GM12873 (cell line): ENCODE measurements at regions not wholly inside any gene's neighbourhood (a gene's known extent, or its start where the extent isn't known, plus 50 kb on each side); places are given as distances from the start of the nearest gene placed in this dataset.

Experiments
- TF ChIP-seq, protein P1 (sequence below): IDR thresholded peaks from 2 replicates; pipeline ENCODE4 v1.5.1; 2012; ENCODE audit warnings: low read depth, mild to moderate bottlenecking, moderate library complexity, low read length, control low read depth; ENCODE audit not compliant: insufficient read depth; ENCODE audit errors: missing control alignments

- TF ChIP-seq, protein P1, sequence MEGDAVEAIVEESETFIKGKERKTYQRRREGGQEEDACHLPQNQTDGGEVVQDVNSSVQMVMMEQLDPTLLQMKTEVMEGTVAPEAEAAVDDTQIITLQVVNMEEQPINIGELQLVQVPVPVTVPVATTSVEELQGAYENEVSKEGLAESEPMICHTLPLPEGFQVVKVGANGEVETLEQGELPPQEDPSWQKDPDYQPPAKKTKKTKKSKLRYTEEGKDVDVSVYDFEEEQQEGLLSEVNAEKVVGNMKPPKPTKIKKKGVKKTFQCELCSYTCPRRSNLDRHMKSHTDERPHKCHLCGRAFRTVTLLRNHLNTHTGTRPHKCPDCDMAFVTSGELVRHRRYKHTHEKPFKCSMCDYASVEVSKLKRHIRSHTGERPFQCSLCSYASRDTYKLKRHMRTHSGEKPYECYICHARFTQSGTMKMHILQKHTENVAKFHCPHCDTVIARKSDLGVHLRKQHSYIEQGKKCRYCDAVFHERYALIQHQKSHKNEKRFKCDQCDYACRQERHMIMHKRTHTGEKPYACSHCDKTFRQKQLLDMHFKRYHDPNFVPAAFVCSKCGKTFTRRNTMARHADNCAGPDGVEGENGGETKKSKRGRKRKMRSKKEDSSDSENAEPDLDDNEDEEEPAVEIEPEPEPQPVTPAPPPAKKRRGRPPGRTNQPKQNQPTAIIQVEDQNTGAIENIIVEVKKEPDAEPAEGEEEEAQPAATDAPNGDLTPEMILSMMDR: no peak
Measured at GRCh38 chr12:127936463-127936862, 330.5 kb upstream of the TMEM132C start.

GRCh38 chr12:127941332-127941731 is 325.6 kb upstream of the TMEM132C start:
- TF ChIP-seq, protein P1: no peak

GRCh38 chr12:127942981-127943380 is 324.0 kb upstream of the TMEM132C start:
- TF ChIP-seq, protein P1: no peak

DNA sequence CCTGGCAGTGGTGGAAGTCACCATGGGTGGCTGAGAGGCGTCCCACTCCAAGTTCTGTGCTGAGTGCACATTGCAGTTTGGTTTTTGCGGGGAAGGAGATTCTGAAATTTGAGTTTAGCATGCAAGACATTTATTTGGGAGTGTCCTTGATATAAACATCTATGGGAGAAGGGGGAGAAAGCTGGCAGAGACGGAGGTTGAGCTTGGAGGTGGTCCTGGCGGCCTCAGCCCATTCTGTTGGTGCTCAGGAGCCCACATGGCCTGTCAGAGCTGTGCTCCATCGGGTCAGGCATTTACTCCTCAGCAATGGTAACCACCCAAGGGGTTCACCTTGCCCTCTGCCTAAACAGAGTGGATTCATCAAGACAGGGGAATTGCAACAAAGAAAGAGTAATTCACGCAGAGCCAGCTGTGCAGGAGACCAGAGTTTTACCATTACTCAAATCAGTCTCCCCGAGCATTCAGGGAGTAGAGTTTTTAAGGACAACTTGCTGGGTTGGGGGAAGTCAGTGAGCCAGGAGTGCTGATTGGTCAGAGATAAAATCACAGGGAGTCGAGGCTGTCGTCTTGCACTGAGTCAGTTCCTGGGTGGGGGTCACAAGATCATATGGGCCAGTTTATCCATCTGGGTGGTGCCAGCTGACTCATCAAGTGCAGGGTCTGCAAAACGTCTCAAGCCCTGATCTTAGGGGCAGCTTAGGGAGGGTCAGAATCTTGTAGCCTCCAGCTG is 323.3 kb upstream of the TMEM132C start:
- TF ChIP-seq, protein P1: no peak

DNA sequence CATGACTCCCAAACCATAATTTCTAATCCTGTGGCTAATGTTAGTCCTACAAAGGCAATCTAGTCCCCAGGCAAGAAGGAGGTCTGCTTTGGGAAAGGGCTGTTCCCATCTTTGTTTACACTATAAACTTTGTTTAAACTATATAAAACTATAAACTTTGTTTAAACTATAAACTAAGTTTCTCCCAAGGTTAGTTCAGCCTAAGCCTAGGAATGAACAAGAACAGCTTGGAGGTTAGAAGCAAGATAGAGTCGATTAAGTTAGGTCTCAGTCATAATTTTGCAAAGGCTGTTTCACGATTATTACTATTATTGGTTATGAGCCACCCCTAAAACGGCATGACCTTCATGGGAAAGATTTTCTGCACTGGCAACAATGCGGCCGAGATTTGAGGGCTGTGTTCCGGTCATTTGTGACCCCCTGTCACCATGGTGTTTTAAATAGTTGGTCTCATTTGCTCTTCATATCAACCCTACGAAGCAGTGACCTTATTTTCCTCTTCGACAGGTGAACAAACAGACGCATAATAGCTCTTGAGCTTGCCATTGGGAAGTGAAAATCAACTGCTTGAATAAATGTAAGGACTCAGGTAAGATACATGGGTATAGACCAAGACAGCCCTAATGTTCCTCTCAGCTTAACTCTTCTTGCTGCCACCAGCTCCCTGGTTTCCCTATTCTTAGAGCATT is 322.6 kb upstream of the TMEM132C start:
- TF ChIP-seq, protein P1: no peak

DNA sequence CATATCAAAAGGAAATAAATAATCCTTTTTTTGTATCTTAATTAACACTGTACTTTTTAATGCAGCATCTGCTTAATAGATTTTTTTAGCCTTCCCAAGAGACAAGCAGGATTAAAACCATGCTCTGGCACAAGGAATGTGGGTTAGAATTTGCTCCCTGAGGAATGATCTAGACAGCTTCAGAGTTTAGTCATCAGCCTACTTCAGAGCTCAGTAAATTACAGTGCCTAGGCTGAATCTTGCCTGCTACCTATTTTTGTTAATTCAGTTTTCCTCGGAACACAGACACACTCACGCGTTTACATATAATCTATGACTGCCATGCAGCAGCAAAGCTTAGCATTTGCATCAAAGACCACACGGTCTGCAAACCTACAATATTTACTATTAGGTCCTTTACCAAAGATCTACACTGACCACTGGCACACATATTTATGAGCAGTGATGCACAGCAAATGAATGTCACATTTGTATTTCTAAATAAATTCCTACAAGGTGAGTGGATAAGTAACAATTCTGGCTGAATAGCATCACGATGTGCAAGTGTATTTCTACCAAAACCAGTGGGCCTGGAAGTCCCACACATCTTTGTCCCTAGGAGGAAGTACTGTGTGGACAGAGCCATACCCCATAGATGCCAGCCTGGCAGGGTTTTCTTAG is 309.8 kb upstream of the TMEM132C start:
- TF ChIP-seq, protein P1: no peak

GRCh38 chr12:127962303-127962702 is 304.7 kb upstream of the TMEM132C start:
- TF ChIP-seq, protein P1: no peak
